ENCODE measurements at regions not wholly inside any gene's neighbourhood (a gene's known extent, or its start where the extent isn't known, plus 50 kb on each side); places are given as distances from the start of the nearest gene placed in this dataset.

DNA sequence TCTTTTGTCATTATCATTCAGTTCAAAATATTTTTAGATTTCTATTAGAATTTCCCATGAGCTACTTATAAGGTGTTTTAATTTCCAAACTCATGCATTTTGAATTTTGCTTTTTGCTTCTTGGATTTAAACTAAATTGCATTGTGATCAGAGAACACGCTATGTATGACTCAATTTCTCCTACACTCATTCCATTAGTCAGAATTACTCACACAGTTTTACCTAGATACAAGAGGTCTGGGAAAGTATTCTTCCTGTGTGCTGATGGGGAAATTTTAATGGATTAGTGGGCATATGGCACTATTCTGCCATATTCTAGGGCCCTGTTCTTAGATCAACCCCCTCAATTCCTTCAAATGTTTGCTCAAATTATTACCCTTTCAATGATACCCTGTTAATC lies 49.9 kb upstream of the BMP5 start:
- TF ChIP-seq, protein P1, sequence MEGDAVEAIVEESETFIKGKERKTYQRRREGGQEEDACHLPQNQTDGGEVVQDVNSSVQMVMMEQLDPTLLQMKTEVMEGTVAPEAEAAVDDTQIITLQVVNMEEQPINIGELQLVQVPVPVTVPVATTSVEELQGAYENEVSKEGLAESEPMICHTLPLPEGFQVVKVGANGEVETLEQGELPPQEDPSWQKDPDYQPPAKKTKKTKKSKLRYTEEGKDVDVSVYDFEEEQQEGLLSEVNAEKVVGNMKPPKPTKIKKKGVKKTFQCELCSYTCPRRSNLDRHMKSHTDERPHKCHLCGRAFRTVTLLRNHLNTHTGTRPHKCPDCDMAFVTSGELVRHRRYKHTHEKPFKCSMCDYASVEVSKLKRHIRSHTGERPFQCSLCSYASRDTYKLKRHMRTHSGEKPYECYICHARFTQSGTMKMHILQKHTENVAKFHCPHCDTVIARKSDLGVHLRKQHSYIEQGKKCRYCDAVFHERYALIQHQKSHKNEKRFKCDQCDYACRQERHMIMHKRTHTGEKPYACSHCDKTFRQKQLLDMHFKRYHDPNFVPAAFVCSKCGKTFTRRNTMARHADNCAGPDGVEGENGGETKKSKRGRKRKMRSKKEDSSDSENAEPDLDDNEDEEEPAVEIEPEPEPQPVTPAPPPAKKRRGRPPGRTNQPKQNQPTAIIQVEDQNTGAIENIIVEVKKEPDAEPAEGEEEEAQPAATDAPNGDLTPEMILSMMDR (IDR thresholded peaks at IDR 0.05; ENCODE audit: insufficient read depth, low read length): no peak
- TF ChIP-seq SPI1 (IDR thresholded peaks at IDR 0.05; ENCODE audit: borderline replicate concordance, low read depth): no peak

All from HL-60 (cell line).